GM23338 (cell line): ENCODE measurements at regions not wholly inside any gene's neighbourhood (a gene's known extent, or its start where the extent isn't known, plus 50 kb on each side); places are given as distances from the start of the nearest gene placed in this dataset.

Experiments
- CTCF ChIP-seq, 2 experiments: fragments of 200-600 bp in 1 of 2; sonication (generic) in 1 of 2; conservative IDR thresholded peaks; 2 replicates each; pipeline versions ENCODE4 v1.5.1 to v1.6.1; 2016 to 2017; ENCODE audit warnings: antibody characterized with exemption in 2 of 2, low read depth in 2 of 2, mild to moderate bottlenecking in 2 of 2, moderate library complexity in 1 of 2
- ETS1 ChIP-seq: IDR thresholded peaks from 2 replicates; pipeline ENCODE4 v1.6.1; 2016; ENCODE audit warnings: antibody characterized with exemption
- EZH2 ChIP-seq: fragments of 200-600 bp; sonication (generic); IDR thresholded peaks from one replicate; pipeline ENCODE4 v1.8.0; 2017; ENCODE audit warnings: antibody characterized with exemption, mild to moderate bottlenecking, low read depth; ENCODE audit not compliant: unreplicated experiment
- REST ChIP-seq: IDR thresholded peaks from one replicate; pipeline ENCODE4 v1.6.1; 2018; ENCODE audit warnings: antibody characterized with exemption; ENCODE audit not compliant: unreplicated experiment
- STAT1 ChIP-seq: IDR thresholded peaks from one replicate; pipeline ENCODE4 v1.6.1; 2016; ENCODE audit warnings: antibody characterized with exemption; ENCODE audit not compliant: unreplicated experiment
- ZNF462 ChIP-seq: fragments of 250-450 bp; sonication (Bioruptor Pico); IDR thresholded peaks from 2 replicates; pipeline ENCODE4 v1.5.0; 2020; ENCODE audit warnings: mild to moderate bottlenecking, moderate library complexity

- TF ChIP-seq CTCF (conservative IDR thresholded peaks at IDR 0.05; ENCODE audit: low read depth in 2 of 2) (no peak), EZH2 (no peak), STAT1 (no peak), REST (no peak), ZNF462 (CRISPR knock-in tag) (peak; percentile 71; the same call in 1 of the 2 replicates), ETS1 (no peak)
These were observed 516.8 kb downstream of the RASEF start for GRCh38 chr9:82546136-82546535.
